ENCODE measurements at regions not wholly inside any gene's neighbourhood (a gene's known extent, or its start where the extent isn't known, plus 50 kb on each side); places are given as distances from the start of the nearest gene placed in this dataset.

- TF ChIP-seq, protein P1, sequence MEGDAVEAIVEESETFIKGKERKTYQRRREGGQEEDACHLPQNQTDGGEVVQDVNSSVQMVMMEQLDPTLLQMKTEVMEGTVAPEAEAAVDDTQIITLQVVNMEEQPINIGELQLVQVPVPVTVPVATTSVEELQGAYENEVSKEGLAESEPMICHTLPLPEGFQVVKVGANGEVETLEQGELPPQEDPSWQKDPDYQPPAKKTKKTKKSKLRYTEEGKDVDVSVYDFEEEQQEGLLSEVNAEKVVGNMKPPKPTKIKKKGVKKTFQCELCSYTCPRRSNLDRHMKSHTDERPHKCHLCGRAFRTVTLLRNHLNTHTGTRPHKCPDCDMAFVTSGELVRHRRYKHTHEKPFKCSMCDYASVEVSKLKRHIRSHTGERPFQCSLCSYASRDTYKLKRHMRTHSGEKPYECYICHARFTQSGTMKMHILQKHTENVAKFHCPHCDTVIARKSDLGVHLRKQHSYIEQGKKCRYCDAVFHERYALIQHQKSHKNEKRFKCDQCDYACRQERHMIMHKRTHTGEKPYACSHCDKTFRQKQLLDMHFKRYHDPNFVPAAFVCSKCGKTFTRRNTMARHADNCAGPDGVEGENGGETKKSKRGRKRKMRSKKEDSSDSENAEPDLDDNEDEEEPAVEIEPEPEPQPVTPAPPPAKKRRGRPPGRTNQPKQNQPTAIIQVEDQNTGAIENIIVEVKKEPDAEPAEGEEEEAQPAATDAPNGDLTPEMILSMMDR (IDR thresholded peaks at IDR 0.05): no peak
- no peak for TF ChIP-seq POLR2A (IDR thresholded peaks at IDR 0.05)
Measured at GRCh38 chr1:164999146-164999545, 357.4 kb downstream of the LMX1A start.
